Erythroblast (primary cell): ENCODE measurements at regions not wholly inside any gene's neighbourhood (a gene's known extent, or its start where the extent isn't known, plus 50 kb on each side); places are given as distances from the start of the nearest gene placed in this dataset.

ENCODE experiments used
- GATA1 ChIP-seq: IDR thresholded peaks from 2 replicates; pipeline ENCODE4 v1.6.1; 2011; ENCODE audit warnings: low read depth, mild to moderate bottlenecking, control low read depth, low read length, moderate library complexity
- POLR2A ChIP-seq: IDR thresholded peaks from 2 replicates; pipeline ENCODE4 v1.6.1; 2011; ENCODE audit warnings: mild to moderate bottlenecking, low read length

DNA sequence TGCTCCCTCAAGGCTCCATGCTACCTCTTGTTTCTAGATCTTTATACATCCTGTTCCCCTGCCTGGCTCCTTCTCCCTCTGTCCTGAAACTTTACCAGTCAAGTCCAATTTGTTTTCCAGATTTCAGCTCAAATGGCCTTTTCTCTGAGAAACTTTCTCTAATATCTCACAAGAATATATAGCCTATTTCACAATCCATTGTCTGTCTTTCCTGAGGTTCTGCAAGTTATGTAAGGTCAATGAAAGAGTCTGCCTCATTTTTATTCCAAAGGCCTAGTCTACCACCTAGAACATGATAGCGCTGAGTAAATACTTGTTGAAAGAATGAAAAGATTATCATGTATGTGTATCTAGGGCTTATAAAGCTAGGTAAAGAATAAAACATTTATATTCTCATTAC is 348.8 kb downstream of the SPRY2 start:
- TF ChIP-seq POLR2A (no peak), GATA1 (no peak)
